NB4 (cell line): ENCODE measurements at regions not wholly inside any gene's neighbourhood (a gene's known extent, or its start where the extent isn't known, plus 50 kb on each side); places are given as distances from the start of the nearest gene placed in this dataset.

Experiments used
- MYC ChIP-seq: IDR thresholded peaks from 2 replicates; pipeline ENCODE4 v1.6.1; 2011; ENCODE audit warnings: low read depth, low read length
- TF ChIP-seq, protein P1 (sequence below): IDR thresholded peaks from one replicate; pipeline ENCODE4 v1.5.1; 2012; ENCODE audit warnings: low read depth, low read length

DNA sequence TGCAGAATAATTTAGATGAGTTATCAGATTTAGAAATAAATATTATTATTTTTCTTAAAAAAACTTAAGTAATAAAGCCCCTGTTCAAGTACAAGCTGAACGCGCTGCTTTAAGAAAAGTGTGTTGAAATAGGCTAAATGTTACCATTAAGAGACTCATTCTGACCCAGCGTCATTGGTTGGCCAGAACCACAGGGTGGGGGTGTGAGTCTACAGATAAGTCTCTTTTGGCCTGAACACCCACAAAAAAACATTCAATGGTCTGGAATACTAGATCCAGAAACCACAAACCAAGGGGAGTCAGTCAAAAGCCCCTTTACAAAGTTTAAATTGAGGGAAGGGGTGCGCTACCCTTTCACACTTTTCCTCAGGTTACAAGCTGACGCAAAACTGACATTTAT, 776.1 kb downstream of the KCNJ2 start:
- TF ChIP-seq, protein P1, sequence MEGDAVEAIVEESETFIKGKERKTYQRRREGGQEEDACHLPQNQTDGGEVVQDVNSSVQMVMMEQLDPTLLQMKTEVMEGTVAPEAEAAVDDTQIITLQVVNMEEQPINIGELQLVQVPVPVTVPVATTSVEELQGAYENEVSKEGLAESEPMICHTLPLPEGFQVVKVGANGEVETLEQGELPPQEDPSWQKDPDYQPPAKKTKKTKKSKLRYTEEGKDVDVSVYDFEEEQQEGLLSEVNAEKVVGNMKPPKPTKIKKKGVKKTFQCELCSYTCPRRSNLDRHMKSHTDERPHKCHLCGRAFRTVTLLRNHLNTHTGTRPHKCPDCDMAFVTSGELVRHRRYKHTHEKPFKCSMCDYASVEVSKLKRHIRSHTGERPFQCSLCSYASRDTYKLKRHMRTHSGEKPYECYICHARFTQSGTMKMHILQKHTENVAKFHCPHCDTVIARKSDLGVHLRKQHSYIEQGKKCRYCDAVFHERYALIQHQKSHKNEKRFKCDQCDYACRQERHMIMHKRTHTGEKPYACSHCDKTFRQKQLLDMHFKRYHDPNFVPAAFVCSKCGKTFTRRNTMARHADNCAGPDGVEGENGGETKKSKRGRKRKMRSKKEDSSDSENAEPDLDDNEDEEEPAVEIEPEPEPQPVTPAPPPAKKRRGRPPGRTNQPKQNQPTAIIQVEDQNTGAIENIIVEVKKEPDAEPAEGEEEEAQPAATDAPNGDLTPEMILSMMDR = no peak
- TF ChIP-seq MYC = no peak
